KMS-11 (cell line): ENCODE measurements at regions not wholly inside any gene's neighbourhood (a gene's known extent, or its start where the extent isn't known, plus 50 kb on each side); places are given as distances from the start of the nearest gene placed in this dataset.
"Not testable (repeated sequence)": the region's sequence is repeated elsewhere in the genome, so short reads cannot be mapped to it uniquely, and the experiment has no call there.

Experiments
- H2AFZ ChIP-seq: fragments of 200-600 bp; sonication (generic); 2 replicates; pipeline ENCODE4 v1.6.1; 2016; ENCODE audit warnings: antibody characterized with exemption, mixed run types, low read depth
- H3K27ac ChIP-seq: fragments of 200-600 bp; sonication (generic); 2 replicates; pipeline ENCODE4 v1.6.1; 2016; ENCODE audit warnings: mild to moderate bottlenecking, mixed run types
- H3K27me3 ChIP-seq: fragments of 200-600 bp; sonication (generic); 2 replicates; pipeline ENCODE4 v1.6.1; 2017; ENCODE audit warnings: mild to moderate bottlenecking, low read depth, mixed run types, moderate library complexity; ENCODE audit not compliant: insufficient read depth
- H3K36me3 ChIP-seq: fragments of 200-600 bp; sonication (generic); 2 replicates; pipeline ENCODE4 v1.6.1; 2017; ENCODE audit warnings: mild to moderate bottlenecking, mixed run types; ENCODE audit not compliant: insufficient read depth
- H3K4me1 ChIP-seq: fragments of 200-600 bp; sonication (generic); 2 replicates; pipeline ENCODE4 v1.6.1; 2016; ENCODE audit warnings: mild to moderate bottlenecking, low read depth, mixed run types; ENCODE audit not compliant: poor library complexity, severe bottlenecking
- H3K4me2 ChIP-seq: fragments of 200-600 bp; sonication (generic); 2 replicates; pipeline ENCODE4 v1.7.0; 2016; ENCODE audit warnings: mild to moderate bottlenecking, mixed run types
- H3K4me3 ChIP-seq: fragments of 200-600 bp; sonication (generic); IDR thresholded peaks from 2 replicates; pipeline ENCODE4 v1.6.1; 2017; ENCODE audit warnings: low read depth, low read length, mixed read lengths; ENCODE audit not compliant: insufficient read depth
- H3K79me2 ChIP-seq: fragments of 200-600 bp; sonication (generic); 2 replicates; pipeline ENCODE4 v1.6.1; 2016; ENCODE audit warnings: low read depth, mixed run types; ENCODE audit not compliant: insufficient read depth
- H3K9ac ChIP-seq: fragments of 200-600 bp; sonication (generic); 2 replicates; pipeline ENCODE4 v1.6.1; 2016; ENCODE audit warnings: mild to moderate bottlenecking, mixed run types
- H4K20me1 ChIP-seq: fragments of 200-600 bp; sonication (generic); 2 replicates; pipeline ENCODE4 v1.6.1; 2016; ENCODE audit warnings: mild to moderate bottlenecking, mixed run types; ENCODE audit not compliant: insufficient read depth
- CTCF ChIP-seq: fragments of 200-600 bp; sonication (generic); conservative IDR thresholded peaks from 2 replicates; pipeline ENCODE4 v1.6.1; 2017; ENCODE audit warnings: low read depth, mild to moderate bottlenecking, antibody characterized with exemption, low read length, moderate library complexity, mixed read lengths

- H3K9ac ChIP-seq = no peak overlapping the region
- H3K36me3 ChIP-seq = no peaks in the 10 kb centered on the region
- TF ChIP-seq CTCF = no peak
- no peaks in the 10 kb centered on the region for H3K79me2 ChIP-seq
- no peak overlapping the region for H2AFZ ChIP-seq
- H3K4me1 ChIP-seq = no peaks in the 10 kb centered on the region
- H3K4me3 ChIP-seq = no peak overlapping the region
- no peak overlapping the region for H3K4me2 ChIP-seq
- no peaks in the 10 kb centered on the region for H4K20me1 ChIP-seq
- H3K27me3 ChIP-seq = no peaks in the 10 kb centered on the region
- no peak overlapping the region for H3K27ac ChIP-seq
Measured at GRCh38 chrX:25872786-25873185, 265.4 kb upstream of the MAGEB18 start.

- H3K79me2 ChIP-seq = no peaks in the 10 kb centered on the region
- no peaks in the 10 kb centered on the region for H3K36me3 ChIP-seq
- H3K4me3 ChIP-seq = no peak overlapping the region
- H3K4me1 ChIP-seq = no peaks in the 10 kb centered on the region
- H3K27me3 ChIP-seq = no peaks in the 10 kb centered on the region
- TF ChIP-seq CTCF = no peak
- H3K9ac ChIP-seq = no peak overlapping the region
- H4K20me1 ChIP-seq = no peaks in the 10 kb centered on the region
- no peak overlapping the region for H2AFZ ChIP-seq
- H3K4me2 ChIP-seq = no peak overlapping the region
- H3K27ac ChIP-seq = no peak overlapping the region
Measured at GRCh38 chrX:25873196-25873595, 264.9 kb upstream of the MAGEB18 start.

GRCh38 chrX:25878806-25879205 lies 259.3 kb upstream of the MAGEB18 start:
- Histone ChIP-seq H3K4me3 (no peak overlapping the region), H3K36me3 (no peaks in the 10 kb centered on the region), H3K4me2 (no peak overlapping the region), H3K79me2 (no peaks in the 10 kb centered on the region), H4K20me1 (no peaks in the 10 kb centered on the region), H3K9ac (no peak overlapping the region), H3K27ac (no peak overlapping the region), H2AFZ (no peak overlapping the region), H3K4me1 (no peaks in the 10 kb centered on the region), H3K27me3 (no peaks in the 10 kb centered on the region)
- TF ChIP-seq CTCF = no peak

GRCh38 chrX:25882503-25882902 lies 255.6 kb upstream of the MAGEB18 start:
- not testable (repeated sequence) for H3K27ac ChIP-seq, H3K27me3 ChIP-seq, H3K4me3 ChIP-seq, H3K4me2 ChIP-seq, H3K4me1 ChIP-seq, H3K36me3 ChIP-seq, H3K79me2 ChIP-seq, H2AFZ ChIP-seq, H3K9ac ChIP-seq, H4K20me1 ChIP-seq

- no peak overlapping the region for H3K9ac ChIP-seq
- no peaks in the 10 kb centered on the region for H3K27me3 ChIP-seq
- H2AFZ ChIP-seq = no peak overlapping the region
Measured at GRCh38 chrX:25897758-25898157, 240.4 kb upstream of the MAGEB18 start.

GRCh38 chrX:25905728-25906127 lies 232.4 kb upstream of the MAGEB18 start:
- H3K27me3 ChIP-seq, H3K36me3 ChIP-seq: not testable (repeated sequence)

More at GRCh38 chrX:25897758-25898157, 240.4 kb upstream of the MAGEB18 start:
- no peaks in the 10 kb centered on the region for H4K20me1 ChIP-seq
- no peaks in the 10 kb centered on the region for H3K79me2 ChIP-seq
- no peaks in the 10 kb centered on the region for H3K4me1 ChIP-seq
- no peak overlapping the region for H3K4me3 ChIP-seq
- no peak for TF ChIP-seq CTCF
- no peaks in the 10 kb centered on the region for H3K36me3 ChIP-seq
- no peak overlapping the region for H3K27ac ChIP-seq
- H3K4me2 ChIP-seq = no peak overlapping the region

More at GRCh38 chrX:25905728-25906127, 232.4 kb upstream of the MAGEB18 start:
- not testable (repeated sequence) for H3K4me2 ChIP-seq, H3K4me1 ChIP-seq, H3K27ac ChIP-seq, H4K20me1 ChIP-seq, H3K9ac ChIP-seq, H3K4me3 ChIP-seq, H3K79me2 ChIP-seq, H2AFZ ChIP-seq
